ENCODE measurements at regions not wholly inside any gene's neighbourhood (a gene's known extent, or its start where the extent isn't known, plus 50 kb on each side); places are given as distances from the start of the nearest gene placed in this dataset.

GRCh38 chr11:113602483-113602882 lies 103.6 kb downstream of the TMPRSS5 start:
- TF ChIP-seq, protein P1, sequence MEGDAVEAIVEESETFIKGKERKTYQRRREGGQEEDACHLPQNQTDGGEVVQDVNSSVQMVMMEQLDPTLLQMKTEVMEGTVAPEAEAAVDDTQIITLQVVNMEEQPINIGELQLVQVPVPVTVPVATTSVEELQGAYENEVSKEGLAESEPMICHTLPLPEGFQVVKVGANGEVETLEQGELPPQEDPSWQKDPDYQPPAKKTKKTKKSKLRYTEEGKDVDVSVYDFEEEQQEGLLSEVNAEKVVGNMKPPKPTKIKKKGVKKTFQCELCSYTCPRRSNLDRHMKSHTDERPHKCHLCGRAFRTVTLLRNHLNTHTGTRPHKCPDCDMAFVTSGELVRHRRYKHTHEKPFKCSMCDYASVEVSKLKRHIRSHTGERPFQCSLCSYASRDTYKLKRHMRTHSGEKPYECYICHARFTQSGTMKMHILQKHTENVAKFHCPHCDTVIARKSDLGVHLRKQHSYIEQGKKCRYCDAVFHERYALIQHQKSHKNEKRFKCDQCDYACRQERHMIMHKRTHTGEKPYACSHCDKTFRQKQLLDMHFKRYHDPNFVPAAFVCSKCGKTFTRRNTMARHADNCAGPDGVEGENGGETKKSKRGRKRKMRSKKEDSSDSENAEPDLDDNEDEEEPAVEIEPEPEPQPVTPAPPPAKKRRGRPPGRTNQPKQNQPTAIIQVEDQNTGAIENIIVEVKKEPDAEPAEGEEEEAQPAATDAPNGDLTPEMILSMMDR (IDR thresholded peaks at IDR 0.05): no peak
- TF ChIP-seq POLR2A (IDR thresholded peaks at IDR 0.05): no peak
